ENCODE measurements at regions not wholly inside any gene's neighbourhood (a gene's known extent, or its start where the extent isn't known, plus 50 kb on each side); places are given as distances from the start of the nearest gene placed in this dataset.
"Not testable (repeated sequence)": the region's sequence is repeated elsewhere in the genome, so short reads cannot be mapped to it uniquely, and the experiment has no call there.

- no peaks in the 10 kb centered on the region for H3K27me3 Mint-ChIP-seq (ENCODE audit: low read depth)
- no peaks in the 10 kb centered on the region for H3K4me1 Mint-ChIP-seq (ENCODE audit: low read depth)
- no peaks in the 10 kb centered on the region for H3K36me3 Mint-ChIP-seq (ENCODE audit: insufficient read depth)
- no peak overlapping the region for H3K4me3 Mint-ChIP-seq
- no peak for DNase-seq
- peaks cover 15% of the 10 kb centered on the region for H3K9me3 Mint-ChIP-seq
- ATAC-seq = no peak
These were observed 499.1 kb downstream of the NFIB start for GRCh38 chr9:13814647-13815400.

- ATAC-seq (no peak), DNase-seq (no peak)
- no peaks in the 10 kb centered on the region for H3K36me3 Mint-ChIP-seq (ENCODE audit: insufficient read depth)
- no peaks in the 10 kb centered on the region for H3K27me3 Mint-ChIP-seq (ENCODE audit: low read depth)
- H3K4me3 Mint-ChIP-seq = no peak overlapping the region
- H3K9me3 Mint-ChIP-seq = peaks cover 18% of the 10 kb centered on the region
- no peaks in the 10 kb centered on the region for H3K4me1 Mint-ChIP-seq (ENCODE audit: low read depth)
These were observed 502.1 kb downstream of the NFIB start for GRCh38 chr9:13811876-13812275.

GRCh38 chr9:13810510-13810909, 503.4 kb downstream of the NFIB start:
- H3K27me3 Mint-ChIP-seq (ENCODE audit: low read depth) = no peaks in the 10 kb centered on the region
- H3K4me1 Mint-ChIP-seq (ENCODE audit: low read depth) = no peaks in the 10 kb centered on the region
- no peaks in the 10 kb centered on the region for H3K36me3 Mint-ChIP-seq (ENCODE audit: insufficient read depth)
- ATAC-seq = no peak
- H3K4me3 Mint-ChIP-seq = no peak overlapping the region
- no peak for DNase-seq
- H3K9me3 Mint-ChIP-seq = peaks cover 18% of the 10 kb centered on the region

GRCh38 chr9:13809401-13809800, 504.5 kb downstream of the NFIB start:
- DNase-seq = no peak
- ATAC-seq = no peak
- Mint-ChIP-seq H3K36me3 (ENCODE audit: insufficient read depth) (no peaks in the 10 kb centered on the region), H3K4me1 (ENCODE audit: low read depth) (no peaks in the 10 kb centered on the region), H3K4me3 (no peak overlapping the region), H3K27me3 (ENCODE audit: low read depth) (no peaks in the 10 kb centered on the region), H3K9me3 (peaks cover 18% of the 10 kb centered on the region)

GRCh38 chr9:13807118-13807517, 506.8 kb downstream of the NFIB start:
- peaks cover 13% of the 10 kb centered on the region for H3K9me3 Mint-ChIP-seq
- no peaks in the 10 kb centered on the region for H3K36me3 Mint-ChIP-seq (ENCODE audit: insufficient read depth)
- no peak for ATAC-seq
- no peaks in the 10 kb centered on the region for H3K27me3 Mint-ChIP-seq (ENCODE audit: low read depth)
- no peak overlapping the region for H3K4me3 Mint-ChIP-seq
- H3K4me1 Mint-ChIP-seq (ENCODE audit: low read depth) = no peaks in the 10 kb centered on the region
- no peak for DNase-seq

- Mint-ChIP-seq H3K4me1 (ENCODE audit: low read depth) (no peaks in the 10 kb centered on the region), H3K36me3 (ENCODE audit: insufficient read depth) (no peaks in the 10 kb centered on the region), H3K4me3 (no peak overlapping the region), H3K27me3 (ENCODE audit: low read depth) (no peaks in the 10 kb centered on the region), H3K9me3 (peaks cover 11% of the 10 kb centered on the region)
- no peak for DNase-seq
- no peak for ATAC-seq
These were observed 507.2 kb downstream of the NFIB start for GRCh38 chr9:13806714-13807113.

GRCh38 chr9:13805546-13805945, 508.4 kb downstream of the NFIB start:
- no peaks in the 10 kb centered on the region for H3K27me3 Mint-ChIP-seq (ENCODE audit: low read depth)
- no peaks in the 10 kb centered on the region for H3K36me3 Mint-ChIP-seq (ENCODE audit: insufficient read depth)
- H3K4me3 Mint-ChIP-seq = no peak overlapping the region
- ATAC-seq (no peak), DNase-seq (no peak)
- H3K9me3 Mint-ChIP-seq = peaks cover 7% of the 10 kb centered on the region
- no peaks in the 10 kb centered on the region for H3K4me1 Mint-ChIP-seq (ENCODE audit: low read depth)

- Mint-ChIP-seq H3K27me3 (ENCODE audit: low read depth) (no peaks in the 10 kb centered on the region), H3K9me3 (peaks cover 5% of the 10 kb centered on the region), H3K4me1 (ENCODE audit: low read depth) (no peaks in the 10 kb centered on the region), H3K4me3 (no peak overlapping the region), H3K36me3 (ENCODE audit: insufficient read depth) (no peaks in the 10 kb centered on the region)
- DNase-seq (no peak), ATAC-seq (no peak)
These were observed 509.4 kb downstream of the NFIB start for GRCh38 chr9:13804532-13804931.

- Mint-ChIP-seq H3K9me3 (peaks cover 2% of the 10 kb centered on the region), H3K4me3 (no peak overlapping the region), H3K36me3 (ENCODE audit: insufficient read depth) (no peaks in the 10 kb centered on the region), H3K27me3 (ENCODE audit: low read depth) (no peaks in the 10 kb centered on the region), H3K4me1 (ENCODE audit: low read depth) (no peaks in the 10 kb centered on the region)
- ATAC-seq = no peak
- DNase-seq = no peak
These were observed 513.2 kb downstream of the NFIB start for GRCh38 chr9:13800776-13801175.

GRCh38 chr9:13797701-13798100, 516.2 kb downstream of the NFIB start:
- ATAC-seq; H3K4me3 Mint-ChIP-seq; H3K9me3 Mint-ChIP-seq; H3K36me3 Mint-ChIP-seq (ENCODE audit: insufficient read depth); H3K4me1 Mint-ChIP-seq (ENCODE audit: low read depth); H3K27me3 Mint-ChIP-seq (ENCODE audit: low read depth); DNase-seq: not testable (repeated sequence)

GRCh38 chr9:13791816-13792215, 512.3 kb upstream of the MPDZ start:
- no peak for DNase-seq
- H3K36me3 Mint-ChIP-seq (ENCODE audit: insufficient read depth) = no peaks in the 10 kb centered on the region
- no peak overlapping the region for H3K4me3 Mint-ChIP-seq
- peaks cover 15% of the 10 kb centered on the region for H3K9me3 Mint-ChIP-seq
- no peaks in the 10 kb centered on the region for H3K4me1 Mint-ChIP-seq (ENCODE audit: low read depth)
- no peaks in the 10 kb centered on the region for H3K27me3 Mint-ChIP-seq (ENCODE audit: low read depth)
- no peak for ATAC-seq

GRCh38 chr9:13790055-13790454, 510.6 kb upstream of the MPDZ start:
- Mint-ChIP-seq H3K36me3 (ENCODE audit: insufficient read depth) (no peaks in the 10 kb centered on the region), H3K4me1 (ENCODE audit: low read depth) (no peaks in the 10 kb centered on the region), H3K4me3 (no peak overlapping the region), H3K27me3 (ENCODE audit: low read depth) (no peaks in the 10 kb centered on the region), H3K9me3 (peaks cover 15% of the 10 kb centered on the region)
- ATAC-seq (no peak), DNase-seq (no peak)

- no peaks in the 10 kb centered on the region for H3K4me1 Mint-ChIP-seq (ENCODE audit: low read depth)
- no peak overlapping the region for H3K4me3 Mint-ChIP-seq
- no peaks in the 10 kb centered on the region for H3K27me3 Mint-ChIP-seq (ENCODE audit: low read depth)
- peaks cover 7% of the 10 kb centered on the region for H3K9me3 Mint-ChIP-seq
- no peaks in the 10 kb centered on the region for H3K36me3 Mint-ChIP-seq (ENCODE audit: insufficient read depth)
- DNase-seq (no peak), ATAC-seq (no peak)
These were observed 507.8 kb upstream of the MPDZ start for GRCh38 chr9:13787234-13787833.

- Mint-ChIP-seq H3K9me3 (peaks cover 8% of the 10 kb centered on the region), H3K27me3 (ENCODE audit: low read depth) (no peaks in the 10 kb centered on the region), H3K36me3 (ENCODE audit: insufficient read depth) (no peaks in the 10 kb centered on the region), H3K4me1 (ENCODE audit: low read depth) (no peaks in the 10 kb centered on the region), H3K4me3 (no peak overlapping the region)
- no peak for DNase-seq
- no peak for ATAC-seq
These were observed 507.2 kb upstream of the MPDZ start for GRCh38 chr9:13786711-13787110.

- Mint-ChIP-seq H3K4me1 (ENCODE audit: low read depth) (no peaks in the 10 kb centered on the region), H3K4me3 (no peak overlapping the region), H3K36me3 (ENCODE audit: insufficient read depth) (no peaks in the 10 kb centered on the region), H3K9me3 (peaks cover 8% of the 10 kb centered on the region), H3K27me3 (ENCODE audit: low read depth) (no peaks in the 10 kb centered on the region)
- ATAC-seq (no peak), DNase-seq (no peak)
These were observed 506.6 kb upstream of the MPDZ start for GRCh38 chr9:13786131-13786530.

Measured in activated T-cell treated with anti-CD3 and anti-CD28 coated beads, Interleukin-2, amount 50 U/mL, for 4 hours (primary cell).